OCI-LY7 (cell line): ENCODE measurements at regions not wholly inside any gene's neighbourhood (a gene's known extent, or its start where the extent isn't known, plus 50 kb on each side); places are given as distances from the start of the nearest gene placed in this dataset.

Experiments
- BruUV-seq: library from RNA; stranded (reverse); fragments of 400-500 nt; replicated peaks from 2 replicates; lab custom pipeline; 2021; lab: Mats Ljungman, UMichigan
- CTCF ChIA-PET: fragments of 300-600 bp; sonication (Branson Sonifier 250); formaldehyde crosslinking; loops from one replicate; lab custom pipeline; 2022; ENCODE audit warnings: antibody characterized with exemption; ENCODE audit not compliant: unreplicated experiment; lab: Charles Lee
- POLR2A ChIA-PET: fragments of 300-600 bp; sonication (Branson Sonifier 250); formaldehyde crosslinking; loops from one replicate; lab custom pipeline; 2022; ENCODE audit warnings: antibody characterized with exemption; lab: Charles Lee
- DNase-seq: peaks from one replicate; pipeline ENCODE4 v3.0.0-alpha.2; 2015; ENCODE audit warnings: low spot score
- H2AFZ ChIP-seq: fragments of 200-600 bp; sonication (generic), shearing (Covaris generic); 2 replicates; pipeline ENCODE4 v1.6.1; 2014; ENCODE audit warnings: mild to moderate bottlenecking, antibody characterized with exemption, low read length, moderate library complexity
- H3K27ac ChIP-seq: fragments of 200-600 bp; sonication (generic); 2 replicates; pipeline ENCODE4 v1.5.1; 2014; ENCODE audit warnings: mixed run types, low read depth, mild to moderate bottlenecking, moderate library complexity, low read length, inconsistent platforms; ENCODE audit not compliant: poor library complexity, severe bottlenecking
- H3K36me3 ChIP-seq: fragments of 200-600 bp; sonication (generic); 2 replicates; pipeline ENCODE4 v1.6.1; 2014; ENCODE audit warnings: mild to moderate bottlenecking, antibody characterized with exemption, low read length, moderate library complexity, mixed read lengths; ENCODE audit not compliant: insufficient read depth
- H3K4me1 ChIP-seq: fragments of 200-600 bp; sonication (generic); 2 replicates; pipeline ENCODE4 v1.5.1; 2014; ENCODE audit warnings: mild to moderate bottlenecking, low read length; ENCODE audit not compliant: insufficient read depth, poor library complexity, severe bottlenecking
- H3K4me2 ChIP-seq: fragments of 200-600 bp; sonication (generic); 2 replicates; pipeline ENCODE4 v1.6.1; 2014; ENCODE audit warnings: mild to moderate bottlenecking, low read length
- H3K4me3 ChIP-seq: fragments of 200-600 bp; sonication (generic); 2 replicates; pipeline ENCODE4 v1.5.1; 2014; ENCODE audit warnings: mild to moderate bottlenecking, low read depth, low read length; ENCODE audit not compliant: poor library complexity, severe bottlenecking
- H3K79me2 ChIP-seq: fragments of 200-600 bp; sonication (generic); 2 replicates; pipeline ENCODE4 v1.6.1; 2016; ENCODE audit warnings: low read depth, mild to moderate bottlenecking, low read length, moderate library complexity, mixed read lengths; ENCODE audit not compliant: insufficient read depth
- H3K9me2 ChIP-seq: fragments of 200-600 bp; sonication (generic); 2 replicates; pipeline ENCODE4 v1.6.1; 2016; ENCODE audit warnings: mild to moderate bottlenecking, low read length, mixed read lengths; ENCODE audit not compliant: insufficient read depth
- H3K9me3 ChIP-seq: fragments of 200-600 bp; sonication (generic); 2 replicates; pipeline ENCODE4 v1.6.1; 2014; ENCODE audit warnings: mild to moderate bottlenecking, mixed run types, low read length, mixed read lengths
- H4K20me1 ChIP-seq: fragments of 200-600 bp; sonication (generic); 2 replicates; pipeline ENCODE4 v1.6.1; 2014; ENCODE audit warnings: mild to moderate bottlenecking, antibody characterized with exemption, low read length, moderate library complexity, mixed read lengths; ENCODE audit not compliant: insufficient read depth
- CTCF ChIP-seq: fragments of 200-600 bp; sonication (generic); conservative IDR thresholded peaks from 2 replicates; pipeline ENCODE4 v1.5.1; 2014; ENCODE audit warnings: mild to moderate bottlenecking, antibody characterized with exemption, low read length, moderate library complexity, mixed read lengths
- EZH2phosphoT487 ChIP-seq: fragments of 200-600 bp; sonication (generic); IDR thresholded peaks from 2 replicates; pipeline ENCODE4 v1.6.1; 2018; ENCODE audit warnings: low read depth, borderline replicate concordance, mild to moderate bottlenecking, mixed run types, antibody characterized with exemption, low read length, moderate library complexity, mixed read lengths
- intact Hi-C: fragments of 100-400 bp; cut with micrococcal nuclease; formaldehyde crosslinking; loops from one replicate; pipeline ENCODE4 v1.10.0; 2022; ENCODE audit not compliant: unreplicated experiment

GRCh38 chr4:13887010-13887409 is 259.5 kb upstream of the BOD1L1 start:
- H3K9me3 ChIP-seq = no peaks in the 10 kb centered on the region
- no peaks in the 10 kb centered on the region for H3K36me3 ChIP-seq
- no peak overlapping the region for H2AFZ ChIP-seq
- no peak overlapping the region for H3K27ac ChIP-seq
- no peaks in the 10 kb centered on the region for H3K4me1 ChIP-seq
- ChIA-PET CTCF (no interaction called here), POLR2A (no interaction called here)
- intact Hi-C loops = no loop called here
- TF ChIP-seq CTCF = no peak
- TF ChIP-seq EZH2phosphoT487 = no peak
- DNase-seq = no peak
- H4K20me1 ChIP-seq = no peaks in the 10 kb centered on the region
- no peak overlapping the region for H3K4me3 ChIP-seq
- no peak overlapping the region for H3K4me2 ChIP-seq
- H3K9me2 ChIP-seq = no peaks in the 10 kb centered on the region
- H3K79me2 ChIP-seq = no peaks in the 10 kb centered on the region
- no TSS peak for BruUV-seq

GRCh38 chr4:13888112-13888511 is 260.6 kb upstream of the BOD1L1 start:
- H3K4me2 ChIP-seq = no peak overlapping the region
- H4K20me1 ChIP-seq = no peaks in the 10 kb centered on the region
- intact Hi-C loops = no loop called here
- no peaks in the 10 kb centered on the region for H3K36me3 ChIP-seq
- no peak for TF ChIP-seq EZH2phosphoT487
- TF ChIP-seq CTCF = no peak
- H2AFZ ChIP-seq = no peak overlapping the region
- no TSS peak for BruUV-seq
- DNase-seq = no peak
- ChIA-PET POLR2A (no interaction called here), CTCF (no interaction called here)
- no peaks in the 10 kb centered on the region for H3K79me2 ChIP-seq
- H3K4me1 ChIP-seq = no peaks in the 10 kb centered on the region
- no peak overlapping the region for H3K27ac ChIP-seq
- no peaks in the 10 kb centered on the region for H3K9me2 ChIP-seq
- no peak overlapping the region for H3K4me3 ChIP-seq
- no peaks in the 10 kb centered on the region for H3K9me3 ChIP-seq

- H3K4me2 ChIP-seq = no peak overlapping the region
- H4K20me1 ChIP-seq = no peaks in the 10 kb centered on the region
- no peak overlapping the region for H3K4me3 ChIP-seq
- H2AFZ ChIP-seq = no peak overlapping the region
- POLR2A ChIA-PET = no interaction called here
- no peak overlapping the region for H3K27ac ChIP-seq
- DNase-seq = no peak
- H3K9me3 ChIP-seq = no peaks in the 10 kb centered on the region
- intact Hi-C loops = no loop called here
- H3K36me3 ChIP-seq = no peaks in the 10 kb centered on the region
- CTCF ChIA-PET = no interaction called here
- no peaks in the 10 kb centered on the region for H3K79me2 ChIP-seq
- BruUV-seq = no TSS peak
- no peak for TF ChIP-seq CTCF
- TF ChIP-seq EZH2phosphoT487 = no peak
- no peaks in the 10 kb centered on the region for H3K9me2 ChIP-seq
- H3K4me1 ChIP-seq = no peaks in the 10 kb centered on the region
These were observed 264.0 kb upstream of the BOD1L1 start for GRCh38 chr4:13891544-13891939.
